Stimulated activated naive B cell treated with anti-CD40 and anti-IgM and Interleukin-4, amounts not matched to agents 10 μg/mL and 1 μg/mL and 100 μg/mL, for 72 hours (primary cell): ENCODE measurements at regions not wholly inside any gene's neighbourhood (a gene's known extent, or its start where the extent isn't known, plus 50 kb on each side); places are given as distances from the start of the nearest gene placed in this dataset.

Experiments used
- ATAC-seq, 2 donors: fragments of 150-1000 bp; cut with Tn5 transposase; replicated peaks; 2 replicates each; pipeline ENCODE4 v1.10.0; 2021; ENCODE audit warnings: moderate library complexity in 1 of 2
- DNase-seq: peaks from one replicate; pipeline ENCODE4 v3.0.0; 2021
- H3K27ac Mint-ChIP-seq: one replicate; pipeline ENCODE4 v1.8.0; 2022; ENCODE audit warnings: mild to moderate bottlenecking, mixed read lengths
- H3K27me3 Mint-ChIP-seq, 2 donors: one replicate each; pipeline ENCODE4 v1.8.0; 2022; ENCODE audit warnings: mixed read lengths in 2 of 2
- H3K36me3 Mint-ChIP-seq, 2 donors: one replicate each; pipeline ENCODE4 v1.8.0; 2022; ENCODE audit warnings: mixed read lengths in 2 of 2, mild to moderate bottlenecking in 1 of 2
- H3K4me1 Mint-ChIP-seq, 2 donors: one replicate each; pipeline ENCODE4 v1.8.0; 2022; ENCODE audit warnings: mixed read lengths in 2 of 2, mild to moderate bottlenecking in 1 of 2
- H3K4me3 Mint-ChIP-seq, 2 donors: one replicate each; pipeline ENCODE4 v1.8.0; 2022; ENCODE audit warnings: mild to moderate bottlenecking in 2 of 2, mixed read lengths in 2 of 2, moderate library complexity in 1 of 2
- H3K9me3 Mint-ChIP-seq, 2 donors: one replicate each; pipeline ENCODE4 v1.8.0; 2022; ENCODE audit warnings: mixed read lengths in 2 of 2, mild to moderate bottlenecking in 1 of 2

DNA sequence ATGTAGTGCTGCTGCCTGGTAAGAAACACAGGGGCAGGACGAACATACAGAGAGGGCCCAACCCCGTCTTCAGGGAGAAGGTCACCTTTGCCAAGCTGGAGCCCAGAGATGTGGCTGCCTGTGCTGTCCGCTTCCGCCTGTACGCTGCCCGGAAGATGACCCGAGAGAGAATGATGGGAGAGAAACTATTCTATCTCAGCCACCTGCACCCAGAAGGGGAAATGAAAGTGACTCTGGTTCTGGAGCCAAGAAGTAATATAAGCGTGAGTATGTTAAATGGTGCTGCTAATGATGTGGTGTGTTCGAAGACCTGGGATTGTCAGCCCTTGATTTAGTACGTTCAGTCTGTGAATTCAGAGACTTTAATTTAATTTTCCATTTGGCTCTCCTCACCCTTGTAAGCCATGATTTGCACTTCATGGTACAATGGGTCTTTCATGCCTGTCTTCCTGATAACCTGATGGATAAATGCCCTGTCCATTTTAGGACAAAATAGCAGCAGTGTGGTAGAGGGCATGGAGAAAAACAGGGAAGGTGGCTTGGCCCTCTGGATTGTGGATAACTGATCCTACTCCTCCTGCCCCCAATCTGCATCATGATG, 318.9 kb downstream of the SNAPC1 start:
- Mint-ChIP-seq H3K4me1 (peaks cover 57 to 73% of the 10 kb centered on the region in 2 donors), H3K36me3 (peaks cover 2 to 7% of the 10 kb centered on the region in 2 donors), H3K27ac (peak overlapping the region; percentile 65), H3K9me3 (peaks cover 5% of the 10 kb centered on the region in 2 donors), H3K4me3 (peak overlapping the region; percentile 66 to 74), H3K27me3 (no peaks in the 10 kb centered on the region)
- ATAC-seq: peak; percentile 95
- peak; percentile 43 for DNase-seq

DNA sequence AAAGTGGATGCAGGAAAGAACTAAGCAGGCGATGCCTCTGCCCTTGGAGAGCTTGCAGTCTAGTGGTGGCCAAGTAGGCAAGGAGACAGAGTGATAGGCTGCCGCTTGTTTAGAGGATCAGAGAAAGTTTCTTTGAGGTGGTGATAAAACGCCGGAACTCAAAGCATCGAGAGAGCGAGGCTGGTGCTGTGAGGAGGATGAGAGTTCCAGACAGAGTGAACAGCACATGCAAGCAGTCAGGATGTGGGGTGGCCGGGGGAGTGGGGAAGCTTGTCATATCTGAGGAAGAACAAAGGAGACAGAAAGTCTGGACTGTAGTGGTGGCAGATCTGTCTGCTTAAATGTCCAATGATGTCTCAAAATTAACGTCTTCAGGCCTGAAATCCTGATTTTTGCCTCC, 319.7 kb downstream of the SNAPC1 start:
- peaks cover 2 to 7% of the 10 kb centered on the region in 2 donors for H3K36me3 Mint-ChIP-seq
- H3K27ac Mint-ChIP-seq: no peak overlapping the region
- H3K4me3 Mint-ChIP-seq: no peak overlapping the region
- H3K27me3 Mint-ChIP-seq: peaks cover 0 to 2% of the 10 kb centered on the region in 2 donors
- peaks cover 5% of the 10 kb centered on the region in 2 donors for H3K9me3 Mint-ChIP-seq
- H3K4me1 Mint-ChIP-seq: peaks cover 54 to 67% of the 10 kb centered on the region in 2 donors
- ATAC-seq: no peak
- DNase-seq: no peak

DNA sequence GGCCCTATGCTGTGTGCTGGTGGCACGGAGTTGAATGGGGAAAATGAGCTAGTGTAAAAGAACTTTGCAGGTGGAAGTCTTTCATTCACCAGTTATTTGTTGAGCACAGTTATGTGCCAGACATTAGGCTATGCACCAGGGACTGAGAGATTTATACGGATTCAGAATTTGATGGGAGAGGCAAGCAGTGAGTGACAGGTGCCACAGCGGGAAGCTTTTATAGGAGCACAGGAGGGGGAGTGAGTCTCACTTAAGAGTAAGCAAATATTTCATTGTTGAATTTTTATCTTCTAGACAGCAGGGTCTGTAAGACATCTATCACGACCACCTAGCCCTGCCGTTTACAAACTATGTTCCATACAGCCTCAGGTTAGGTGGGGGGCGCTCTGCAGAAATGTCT, 320.6 kb downstream of the SNAPC1 start:
- peaks cover 2 to 7% of the 10 kb centered on the region in 2 donors for H3K36me3 Mint-ChIP-seq

DNA sequence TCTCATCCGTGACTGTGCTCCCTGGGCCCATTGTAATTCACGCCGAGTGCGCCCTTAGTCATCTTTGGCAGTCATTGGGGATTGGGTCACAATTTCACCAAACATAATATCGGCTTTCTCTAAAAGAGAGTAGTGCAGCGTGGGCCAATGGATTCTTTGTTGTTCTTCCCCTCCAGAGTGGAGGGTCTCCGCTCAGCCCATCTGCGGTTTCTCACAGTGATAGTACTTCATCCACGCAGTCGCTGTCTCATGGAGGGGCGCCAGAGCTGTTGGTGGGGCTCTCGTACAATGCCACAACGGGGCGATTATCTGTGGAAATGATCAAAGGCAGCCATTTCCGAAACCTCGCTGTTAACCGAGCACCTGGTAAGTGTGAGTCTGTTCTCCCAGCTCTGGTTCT, 321.8 kb downstream of the SNAPC1 start:
- ATAC-seq (no peak), DNase-seq (no peak)
- H3K27ac Mint-ChIP-seq: no peak overlapping the region
- H3K36me3 Mint-ChIP-seq: peaks cover 2 to 7% of the 10 kb centered on the region in 2 donors
- no peak overlapping the region for H3K4me3 Mint-ChIP-seq
- H3K27me3 Mint-ChIP-seq: peaks cover 0 to 5% of the 10 kb centered on the region in 2 donors
- peaks cover 34 to 46% of the 10 kb centered on the region in 2 donors for H3K4me1 Mint-ChIP-seq
- peaks cover 5% of the 10 kb centered on the region in 2 donors for H3K9me3 Mint-ChIP-seq

More for the DNA sequence above, 320.6 kb downstream of the SNAPC1 start:
- H3K9me3 Mint-ChIP-seq: peaks cover 5% of the 10 kb centered on the region in 2 donors
- no peak overlapping the region for H3K4me3 Mint-ChIP-seq
- no peak overlapping the region for H3K27ac Mint-ChIP-seq
- peaks cover 0 to 5% of the 10 kb centered on the region in 2 donors for H3K27me3 Mint-ChIP-seq
- no peak for DNase-seq
- ATAC-seq: no peak
- H3K4me1 Mint-ChIP-seq: peaks cover 46 to 59% of the 10 kb centered on the region in 2 donors

DNA sequence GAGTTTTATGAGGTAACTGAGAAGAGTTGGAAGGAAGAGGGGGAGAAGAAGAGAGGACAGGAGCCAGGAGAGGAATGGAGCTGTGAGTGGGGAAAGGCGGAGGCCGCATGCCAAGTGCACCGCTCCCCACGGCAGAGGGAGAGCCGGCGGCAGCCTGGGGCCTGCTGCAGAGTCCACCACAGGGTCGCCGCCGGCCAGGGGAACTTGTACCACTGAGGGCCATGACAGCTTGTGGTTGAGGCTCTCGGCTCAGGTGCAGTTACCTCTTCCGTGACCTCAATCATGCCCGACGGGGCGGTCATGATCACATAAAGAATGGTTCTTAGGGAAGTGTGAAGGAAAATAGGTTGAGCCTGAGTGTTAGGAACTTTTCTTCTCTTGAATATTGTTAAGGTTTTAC, 325.0 kb downstream of the SNAPC1 start:
- Mint-ChIP-seq H3K36me3 (peaks cover 8 to 19% of the 10 kb centered on the region in 2 donors), H3K9me3 (peaks cover 9 to 10% of the 10 kb centered on the region in 2 donors), H3K4me1 (peaks cover 9 to 15% of the 10 kb centered on the region in 2 donors), H3K27me3 (peaks cover 0 to 5% of the 10 kb centered on the region in 2 donors), H3K4me3 (no peak overlapping the region), H3K27ac (no peak overlapping the region)
- ATAC-seq: no peak
- DNase-seq: no peak

DNA sequence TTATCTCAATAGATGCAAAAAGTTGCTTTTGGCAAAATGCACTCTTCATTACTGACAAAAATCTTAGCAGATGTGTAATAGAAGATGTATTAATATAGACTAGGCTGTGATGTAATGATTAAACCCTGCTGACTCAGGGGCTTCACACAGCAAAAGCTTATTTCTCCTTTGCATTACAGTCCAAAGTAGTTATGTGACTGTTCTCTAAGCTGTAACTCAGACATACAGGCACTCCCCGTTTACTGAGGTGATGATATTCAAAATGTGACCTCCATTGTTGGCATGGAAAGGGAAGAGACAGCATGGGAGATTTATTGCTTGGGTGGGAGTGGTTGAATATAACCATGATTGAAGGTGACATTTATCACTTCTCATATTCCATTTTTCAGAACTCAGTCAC, 331.5 kb downstream of the SNAPC1 start:
- Mint-ChIP-seq H3K9me3 (peaks cover 4 to 7% of the 10 kb centered on the region in 2 donors), H3K27me3 (no peaks in the 10 kb centered on the region), H3K36me3 (peaks cover 6 to 12% of the 10 kb centered on the region in 2 donors), H3K4me1 (peaks cover 0 to 2% of the 10 kb centered on the region in 2 donors), H3K4me3 (no peak overlapping the region), H3K27ac (no peak overlapping the region)
- ATAC-seq (no peak), DNase-seq (no peak)

DNA sequence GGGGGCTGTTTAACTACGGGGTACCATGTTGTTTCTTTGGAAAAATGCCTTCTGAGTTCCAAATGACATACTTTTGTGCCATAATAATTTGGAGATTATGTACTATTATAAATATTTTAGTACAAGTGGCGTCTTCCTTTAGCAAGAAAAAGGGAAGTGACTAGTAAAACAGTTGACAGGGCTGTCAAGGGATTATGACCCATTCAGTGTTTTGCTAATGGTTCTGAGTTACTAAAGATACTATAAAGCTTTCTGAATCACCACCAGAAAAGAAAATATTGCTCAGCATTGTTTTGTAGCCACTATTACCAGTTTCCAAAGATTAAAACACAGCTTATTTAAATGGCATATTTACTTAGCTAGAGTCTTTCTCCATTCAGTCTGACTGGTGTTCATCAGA, 334.9 kb downstream of the SNAPC1 start:
- H3K27ac Mint-ChIP-seq: no peak overlapping the region
- no peaks in the 10 kb centered on the region for H3K36me3 Mint-ChIP-seq
- DNase-seq (no peak), ATAC-seq (peak; percentile 58 to 59)
- peaks cover 0 to 4% of the 10 kb centered on the region in 2 donors for H3K27me3 Mint-ChIP-seq
- peaks cover 0 to 5% of the 10 kb centered on the region in 2 donors for H3K9me3 Mint-ChIP-seq
- H3K4me1 Mint-ChIP-seq: peaks cover 0 to 9% of the 10 kb centered on the region in 2 donors
- no peak overlapping the region for H3K4me3 Mint-ChIP-seq

DNA sequence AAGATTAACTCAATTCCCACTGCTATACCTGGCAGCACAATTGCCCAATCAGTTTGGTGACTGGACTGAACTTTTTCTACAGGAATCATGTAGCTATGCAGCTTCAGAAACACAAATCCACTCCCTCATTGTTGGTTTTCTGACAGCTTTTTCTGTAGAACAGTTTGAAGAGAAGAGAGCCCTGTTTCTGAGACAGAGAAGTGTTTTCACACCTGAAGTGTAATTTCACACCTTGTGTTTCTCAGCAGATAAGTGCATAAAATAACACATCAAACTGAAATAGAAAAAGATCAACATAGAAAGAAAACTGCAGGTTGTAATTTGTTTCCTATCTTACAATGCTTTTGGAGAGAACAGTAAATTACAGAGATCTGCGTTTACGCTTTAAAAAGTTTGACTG, 335.6 kb downstream of the SNAPC1 start:
- H3K36me3 Mint-ChIP-seq: no peaks in the 10 kb centered on the region
- peaks cover 0 to 5% of the 10 kb centered on the region in 2 donors for H3K9me3 Mint-ChIP-seq
- no peak for DNase-seq
- no peak overlapping the region for H3K27ac Mint-ChIP-seq
- H3K4me1 Mint-ChIP-seq: peaks cover 0 to 9% of the 10 kb centered on the region in 2 donors
- peaks cover 0 to 4% of the 10 kb centered on the region in 2 donors for H3K27me3 Mint-ChIP-seq
- no peak for ATAC-seq
- H3K4me3 Mint-ChIP-seq: no peak overlapping the region

DNA sequence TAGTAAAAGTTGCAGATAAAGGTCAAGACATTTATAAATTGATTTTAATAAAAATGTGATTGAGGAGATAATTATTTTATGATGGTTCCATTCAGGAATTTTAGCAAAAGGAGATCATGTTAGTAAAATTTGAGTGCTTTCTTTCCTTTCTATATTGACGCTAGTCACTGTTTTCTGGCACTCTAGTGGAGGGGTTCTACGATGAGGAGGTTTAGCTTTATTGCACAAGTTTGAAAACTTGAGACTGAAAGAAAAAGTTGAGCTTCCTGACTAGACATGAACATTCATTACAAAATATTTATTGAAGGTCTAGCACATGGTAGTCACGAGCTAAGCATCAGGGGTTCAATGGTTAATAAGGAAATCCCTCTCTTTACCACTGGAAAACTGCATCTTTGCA, 336.1 kb downstream of the SNAPC1 start:
- Mint-ChIP-seq H3K4me3 (no peak overlapping the region), H3K4me1 (peaks cover 0 to 9% of the 10 kb centered on the region in 2 donors), H3K27me3 (peaks cover 0 to 6% of the 10 kb centered on the region in 2 donors), H3K9me3 (peaks cover 0 to 5% of the 10 kb centered on the region in 2 donors), H3K27ac (no peak overlapping the region), H3K36me3 (no peaks in the 10 kb centered on the region)
- ATAC-seq (no peak), DNase-seq (no peak)

DNA sequence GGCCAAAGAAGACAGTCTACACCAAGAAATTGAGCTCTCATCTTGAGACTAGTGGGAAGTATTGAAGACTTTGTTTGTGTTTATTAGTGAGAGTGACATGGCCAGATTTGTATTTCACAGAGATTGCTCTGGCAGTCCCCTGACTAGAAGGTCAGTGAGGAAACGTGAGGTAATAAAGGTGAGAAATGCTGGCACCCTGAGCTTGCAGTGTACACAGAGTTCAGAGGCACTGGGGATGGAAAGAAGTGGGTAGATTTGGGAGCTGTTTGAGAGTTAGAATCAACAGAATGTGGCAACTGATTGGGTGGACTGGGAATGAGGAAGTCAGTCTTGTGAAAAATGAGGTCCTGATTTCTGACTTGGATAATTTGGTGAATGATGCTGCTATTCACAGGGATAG, 336.9 kb downstream of the SNAPC1 start:
- Mint-ChIP-seq H3K4me1 (peaks cover 0 to 9% of the 10 kb centered on the region in 2 donors), H3K36me3 (no peaks in the 10 kb centered on the region), H3K27ac (no peak overlapping the region), H3K9me3 (peaks cover 0 to 5% of the 10 kb centered on the region in 2 donors), H3K4me3 (no peak overlapping the region), H3K27me3 (peaks cover 0 to 10% of the 10 kb centered on the region in 2 donors)
- no peak for ATAC-seq
- DNase-seq: no peak

DNA sequence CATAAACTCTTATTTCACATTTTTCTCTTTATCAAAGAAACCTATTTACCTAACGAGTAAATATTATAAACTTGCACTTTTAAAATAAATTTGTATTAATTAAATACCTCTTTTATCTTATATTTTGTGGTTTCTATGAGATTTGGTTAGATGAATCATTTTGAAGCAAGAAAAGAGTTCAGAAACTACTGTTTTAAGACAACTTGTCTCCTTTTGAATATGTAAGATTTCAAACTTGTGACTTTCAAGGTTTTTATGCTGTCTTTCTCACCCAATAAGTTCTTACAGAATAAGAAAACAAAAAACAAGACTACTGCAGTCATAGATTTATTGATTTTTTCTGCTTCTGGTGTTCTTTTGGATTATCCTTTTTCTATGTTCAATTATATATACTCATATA, 339.0 kb downstream of the SNAPC1 start:
- Mint-ChIP-seq H3K27me3 (peaks cover 3 to 10% of the 10 kb centered on the region in 2 donors), H3K27ac (no peak overlapping the region), H3K9me3 (peaks cover 0 to 5% of the 10 kb centered on the region in 2 donors), H3K36me3 (no peaks in the 10 kb centered on the region), H3K4me1 (peaks cover 3 to 14% of the 10 kb centered on the region in 2 donors), H3K4me3 (no peak overlapping the region)
- no peak for DNase-seq
- ATAC-seq: no peak

DNA sequence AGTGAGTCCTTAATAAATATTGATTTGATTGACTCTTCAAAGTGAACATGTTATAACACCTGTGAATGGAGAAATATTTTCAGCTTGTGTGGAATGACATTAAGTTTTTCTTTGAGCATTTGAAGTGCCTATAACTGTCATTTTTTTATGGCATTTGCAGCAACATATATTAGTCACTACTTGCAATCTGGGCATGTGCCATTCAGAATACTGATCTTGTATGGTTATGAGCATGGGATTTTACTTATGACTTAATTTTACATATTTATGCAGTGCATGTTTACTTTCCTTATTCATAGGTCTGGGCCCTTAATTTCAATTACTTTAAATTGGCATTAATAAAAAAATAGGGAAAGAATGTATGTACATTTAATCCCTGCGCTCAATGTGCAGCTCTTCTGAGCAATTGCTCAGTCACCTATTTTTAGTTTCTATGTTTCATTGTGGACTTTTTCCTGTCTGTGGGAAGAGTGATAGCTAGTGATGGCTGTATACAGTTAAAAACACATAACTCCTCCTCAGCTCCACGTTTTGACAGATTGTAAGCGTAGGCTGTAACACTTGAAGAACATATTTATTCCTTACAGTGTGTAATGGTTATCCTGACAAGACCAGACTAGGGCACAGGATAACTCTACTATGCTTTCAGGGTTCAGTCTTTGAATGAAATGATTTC, 339.6 kb downstream of the SNAPC1 start:
- Mint-ChIP-seq H3K4me3 (no peak overlapping the region), H3K9me3 (peaks cover 0 to 5% of the 10 kb centered on the region in 2 donors), H3K4me1 (peaks cover 3 to 14% of the 10 kb centered on the region in 2 donors), H3K27me3 (peaks cover 3 to 10% of the 10 kb centered on the region in 2 donors), H3K36me3 (no peaks in the 10 kb centered on the region), H3K27ac (no peak overlapping the region)
- no peak for DNase-seq
- no peak for ATAC-seq

DNA sequence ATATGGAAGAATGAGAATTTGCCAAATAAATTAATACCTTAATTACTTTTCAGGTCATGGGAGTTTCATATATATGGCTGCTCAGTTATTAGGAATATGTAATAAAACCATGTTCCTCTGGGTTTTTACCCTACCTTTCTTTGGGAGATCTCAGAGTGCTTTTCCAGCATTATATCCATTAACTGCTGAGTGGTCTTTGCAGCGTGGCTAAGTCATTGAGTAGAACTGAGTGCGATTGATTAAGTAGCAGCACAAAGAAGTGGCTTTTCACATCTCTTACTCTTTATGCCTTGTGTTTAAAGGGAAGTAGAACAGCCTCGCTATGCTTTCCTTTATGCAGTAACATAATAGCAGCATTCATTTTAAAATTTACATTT, 340.1 kb downstream of the SNAPC1 start:
- H3K36me3 Mint-ChIP-seq: no peaks in the 10 kb centered on the region
- DNase-seq (no peak), ATAC-seq (no peak)
- no peak overlapping the region for H3K27ac Mint-ChIP-seq
- H3K4me1 Mint-ChIP-seq: peaks cover 3 to 14% of the 10 kb centered on the region in 2 donors
- H3K27me3 Mint-ChIP-seq: peaks cover 3 to 10% of the 10 kb centered on the region in 2 donors
- H3K9me3 Mint-ChIP-seq: peaks cover 0 to 5% of the 10 kb centered on the region in 2 donors
- no peak overlapping the region for H3K4me3 Mint-ChIP-seq

DNA sequence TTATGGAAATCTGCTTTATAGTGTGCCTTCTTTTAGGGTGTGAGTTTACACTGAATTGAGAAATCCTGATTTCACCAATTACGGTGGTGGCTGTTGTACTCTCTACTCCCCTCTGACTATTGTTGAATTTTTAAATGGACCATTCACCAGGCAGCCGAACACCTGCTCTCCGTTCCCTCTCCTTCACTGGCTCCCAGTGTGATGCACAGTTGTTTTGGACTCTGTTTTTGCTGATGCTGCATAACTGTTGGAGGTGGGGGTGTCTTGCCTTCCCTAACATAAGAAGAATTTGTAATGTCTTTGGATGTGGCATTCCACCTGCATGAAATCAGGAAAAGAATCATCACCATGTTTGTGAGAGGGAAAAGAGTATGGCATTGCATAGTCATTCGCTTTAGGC, 341.2 kb downstream of the SNAPC1 start:
- no peak for ATAC-seq

DNA sequence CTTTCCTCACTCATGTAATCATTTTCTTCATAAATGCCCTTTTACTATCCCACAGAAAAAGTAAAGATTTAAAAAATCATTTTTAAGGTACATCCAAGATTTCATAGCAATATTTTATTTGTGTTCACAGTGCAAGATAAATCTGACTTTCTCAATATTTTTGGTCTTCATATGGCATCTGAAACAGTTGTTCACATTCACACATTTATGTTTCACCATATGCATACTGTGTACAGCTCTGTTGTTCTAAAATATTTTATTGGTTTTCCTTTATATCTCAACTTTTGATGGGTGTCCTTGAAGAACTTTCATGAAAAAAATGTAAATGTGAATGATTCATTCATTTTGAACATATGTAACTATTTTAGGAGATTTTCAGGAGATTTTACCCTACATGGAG, 348.7 kb downstream of the SNAPC1 start:
- Mint-ChIP-seq H3K4me1 (peaks cover 7 to 11% of the 10 kb centered on the region in 2 donors), H3K4me3 (no peak overlapping the region), H3K36me3 (no peaks in the 10 kb centered on the region), H3K27me3 (peaks cover 0 to 4% of the 10 kb centered on the region in 2 donors), H3K27ac (no peak overlapping the region), H3K9me3 (no peaks in the 10 kb centered on the region)
- DNase-seq (no peak), ATAC-seq (no peak)

More for the DNA sequence above, 341.2 kb downstream of the SNAPC1 start:
- Mint-ChIP-seq H3K9me3 (peaks cover 0 to 5% of the 10 kb centered on the region in 2 donors), H3K27ac (no peak overlapping the region), H3K36me3 (no peaks in the 10 kb centered on the region), H3K4me3 (no peak overlapping the region), H3K27me3 (peaks cover 3 to 10% of the 10 kb centered on the region in 2 donors), H3K4me1 (peaks cover 3 to 14% of the 10 kb centered on the region in 2 donors)
- no peak for DNase-seq
